ENCODE measurements at regions not wholly inside any gene's neighbourhood (a gene's known extent, or its start where the extent isn't known, plus 50 kb on each side); places are given as distances from the start of the nearest gene placed in this dataset.

GRCh38 chr6:4294636-4295035 is 159.3 kb upstream of the ECI2 start:
- no peak overlapping the region for H3K4me3 ChIP-seq
- H3K27ac ChIP-seq = no peak overlapping the region
- H3K9me3 ChIP-seq (replicated peaks) = no peaks in the 10 kb centered on the region
- no peaks in the 10 kb centered on the region for H3K36me3 ChIP-seq
- peaks cover 13% of the 10 kb centered on the region for H3K4me1 ChIP-seq (replicated peaks)
- no peak for DNase-seq (ENCODE audit: low read depth in 1 of 2, low spot score in 2 of 2)
- H3K27me3 ChIP-seq (replicated peaks) = no peaks in the 10 kb centered on the region

- peaks cover 7% of the 10 kb centered on the region for H3K4me1 ChIP-seq (replicated peaks)
- DNase-seq (ENCODE audit: low read depth in 1 of 2, low spot score in 2 of 2) = no peak
- H3K27ac ChIP-seq = no peak overlapping the region
- no peaks in the 10 kb centered on the region for H3K9me3 ChIP-seq (replicated peaks)
- H3K36me3 ChIP-seq = no peaks in the 10 kb centered on the region
- H3K4me3 ChIP-seq = no peak overlapping the region
- no peaks in the 10 kb centered on the region for H3K27me3 ChIP-seq (replicated peaks)
Observed at GRCh38 chr6:4291453-4292403, 156.4 kb upstream of the ECI2 start.

GRCh38 chr6:4289770-4290320 is 154.5 kb upstream of the ECI2 start:
- H3K4me3 ChIP-seq = no peak overlapping the region
- DNase-seq (ENCODE audit: low read depth in 1 of 2, low spot score in 2 of 2) = no peak
- H3K9me3 ChIP-seq (replicated peaks) = no peaks in the 10 kb centered on the region

GRCh38 chr6:4287811-4288244 is 152.5 kb upstream of the ECI2 start:
- Histone ChIP-seq H3K27me3 (replicated peaks) (no peaks in the 10 kb centered on the region), H3K36me3 (no peaks in the 10 kb centered on the region), H3K4me1 (replicated peaks) (peaks cover 7% of the 10 kb centered on the region), H3K4me3 (no peak overlapping the region), H3K9me3 (replicated peaks) (no peaks in the 10 kb centered on the region), H3K27ac (no peak overlapping the region)
- no peak for DNase-seq (ENCODE audit: low read depth in 1 of 2, low spot score in 2 of 2)

More at GRCh38 chr6:4289770-4290320, 154.5 kb upstream of the ECI2 start:
- no peak overlapping the region for H3K27ac ChIP-seq
- H3K36me3 ChIP-seq = no peaks in the 10 kb centered on the region
- no peaks in the 10 kb centered on the region for H3K27me3 ChIP-seq (replicated peaks)
- H3K4me1 ChIP-seq (replicated peaks) = peaks cover 7% of the 10 kb centered on the region

- no peaks in the 10 kb centered on the region for H3K9me3 ChIP-seq (replicated peaks)
- H3K4me1 ChIP-seq (replicated peaks) = peaks cover 7% of the 10 kb centered on the region
- DNase-seq (ENCODE audit: low read depth in 1 of 2, low spot score in 2 of 2) = no peak
- no peak overlapping the region for H3K27ac ChIP-seq
- no peaks in the 10 kb centered on the region for H3K36me3 ChIP-seq
- H3K4me3 ChIP-seq = no peak overlapping the region
- no peaks in the 10 kb centered on the region for H3K27me3 ChIP-seq (replicated peaks)
Observed at GRCh38 chr6:4287372-4287771, 152.0 kb upstream of the ECI2 start.

GRCh38 chr6:4282926-4283325 is 147.6 kb upstream of the ECI2 start:
- Histone ChIP-seq H3K27ac (no peak overlapping the region), H3K4me3 (no peak overlapping the region), H3K9me3 (replicated peaks) (no peaks in the 10 kb centered on the region), H3K36me3 (no peaks in the 10 kb centered on the region), H3K27me3 (replicated peaks) (peaks cover 6% of the 10 kb centered on the region), H3K4me1 (replicated peaks) (peaks cover 10% of the 10 kb centered on the region; the same call in 1 of the 2 replicates)
- no peak for DNase-seq (ENCODE audit: low read depth in 1 of 2, low spot score in 2 of 2)

- DNase-seq (ENCODE audit: low read depth in 1 of 2, low spot score in 2 of 2) = no peak
- no peak overlapping the region for H3K27ac ChIP-seq
- H3K9me3 ChIP-seq (replicated peaks) = no peaks in the 10 kb centered on the region
- H3K36me3 ChIP-seq = no peaks in the 10 kb centered on the region
- H3K4me1 ChIP-seq (replicated peaks) = peaks cover 10% of the 10 kb centered on the region; the same call in 1 of the 2 replicates
- H3K4me3 ChIP-seq = no peak overlapping the region
- peaks cover 6% of the 10 kb centered on the region for H3K27me3 ChIP-seq (replicated peaks)
Observed at GRCh38 chr6:4281341-4282293, 146.2 kb upstream of the ECI2 start.

GRCh38 chr6:4280707-4281106 is 145.3 kb upstream of the ECI2 start:
- Histone ChIP-seq H3K36me3 (no peaks in the 10 kb centered on the region), H3K27ac (no peak overlapping the region), H3K9me3 (replicated peaks) (no peaks in the 10 kb centered on the region), H3K27me3 (replicated peaks) (peaks cover 6% of the 10 kb centered on the region), H3K4me1 (replicated peaks) (peaks cover 10% of the 10 kb centered on the region; the same call in 1 of the 2 replicates), H3K4me3 (no peak overlapping the region)
- DNase-seq (ENCODE audit: low read depth in 1 of 2, low spot score in 2 of 2) = peak; percentile 57 to 65

- Histone ChIP-seq H3K27ac (no peak overlapping the region), H3K9me3 (replicated peaks) (no peaks in the 10 kb centered on the region), H3K27me3 (replicated peaks) (peaks cover 6% of the 10 kb centered on the region), H3K4me1 (replicated peaks) (peaks cover 10% of the 10 kb centered on the region; the same call in 1 of the 2 replicates), H3K4me3 (no peak overlapping the region), H3K36me3 (no peaks in the 10 kb centered on the region)
- DNase-seq (ENCODE audit: low read depth in 1 of 2, low spot score in 2 of 2) = no peak
Observed at GRCh38 chr6:4280031-4280430, 144.7 kb upstream of the ECI2 start.

GRCh38 chr6:4274382-4275082 is 139.2 kb upstream of the ECI2 start:
- Histone ChIP-seq H3K27me3 (replicated peaks) (peaks cover 9% of the 10 kb centered on the region; the same call in 1 of the 2 replicates), H3K9me3 (replicated peaks) (no peaks in the 10 kb centered on the region), H3K4me1 (replicated peaks) (no peaks in the 10 kb centered on the region), H3K4me3 (no peak overlapping the region), H3K36me3 (no peaks in the 10 kb centered on the region), H3K27ac (no peak overlapping the region)
- DNase-seq (ENCODE audit: low read depth in 1 of 2, low spot score in 2 of 2) = no peak

- DNase-seq (ENCODE audit: low read depth in 1 of 2, low spot score in 2 of 2) = no peak
- H3K27ac ChIP-seq = no peak overlapping the region
Observed at GRCh38 chr6:4272996-4273395, 137.6 kb upstream of the ECI2 start.

GRCh38 chr6:4271761-4272470 is 136.5 kb upstream of the ECI2 start:
- Histone ChIP-seq H3K27me3 (replicated peaks) (peaks cover 3% of the 10 kb centered on the region; the same call in 1 of the 2 replicates), H3K36me3 (no peaks in the 10 kb centered on the region), H3K9me3 (replicated peaks) (no peaks in the 10 kb centered on the region), H3K4me3 (no peak overlapping the region), H3K4me1 (replicated peaks) (no peaks in the 10 kb centered on the region), H3K27ac (no peak overlapping the region)
- DNase-seq (ENCODE audit: low read depth in 1 of 2, low spot score in 2 of 2) = no peak

More at GRCh38 chr6:4272996-4273395, 137.6 kb upstream of the ECI2 start:
- Histone ChIP-seq H3K9me3 (replicated peaks) (no peaks in the 10 kb centered on the region), H3K36me3 (no peaks in the 10 kb centered on the region), H3K27me3 (replicated peaks) (peaks cover 3% of the 10 kb centered on the region; the same call in 1 of the 2 replicates), H3K4me3 (no peak overlapping the region), H3K4me1 (replicated peaks) (no peaks in the 10 kb centered on the region)

Data from SJSA1 (cell line).